IPS-18a (cell line): ENCODE measurements at regions not wholly inside any gene's neighbourhood (a gene's known extent, or its start where the extent isn't known, plus 50 kb on each side); places are given as distances from the start of the nearest gene placed in this dataset.

Experiments
- H3K27ac ChIP-seq: one replicate; pipeline ENCODE4 v1.5.1; 2013; ENCODE audit warnings: low read length
- H3K27me3 ChIP-seq: one replicate; pipeline ENCODE4 v1.6.1; 2013; ENCODE audit warnings: mild to moderate bottlenecking, low read length; ENCODE audit not compliant: control insufficient read depth, insufficient read depth
- H3K36me3 ChIP-seq: one replicate; pipeline ENCODE4 v1.6.1; 2013; ENCODE audit warnings: low read depth, low read length; ENCODE audit not compliant: control insufficient read depth
- H3K4me1 ChIP-seq: one replicate; pipeline ENCODE4 v1.6.1; 2013; ENCODE audit warnings: low read depth, low read length; ENCODE audit not compliant: control insufficient read depth
- H3K4me3 ChIP-seq: one replicate; pipeline ENCODE4 v1.5.1; 2013; ENCODE audit warnings: low read length
- H3K9ac ChIP-seq: one replicate; pipeline ENCODE4 v1.6.1; 2013; ENCODE audit warnings: mild to moderate bottlenecking, low read length, moderate library complexity
- H3K9me3 ChIP-seq: one replicate; pipeline ENCODE4 v1.6.1; 2013; ENCODE audit warnings: low read depth, low read length; ENCODE audit not compliant: control insufficient read depth

DNA sequence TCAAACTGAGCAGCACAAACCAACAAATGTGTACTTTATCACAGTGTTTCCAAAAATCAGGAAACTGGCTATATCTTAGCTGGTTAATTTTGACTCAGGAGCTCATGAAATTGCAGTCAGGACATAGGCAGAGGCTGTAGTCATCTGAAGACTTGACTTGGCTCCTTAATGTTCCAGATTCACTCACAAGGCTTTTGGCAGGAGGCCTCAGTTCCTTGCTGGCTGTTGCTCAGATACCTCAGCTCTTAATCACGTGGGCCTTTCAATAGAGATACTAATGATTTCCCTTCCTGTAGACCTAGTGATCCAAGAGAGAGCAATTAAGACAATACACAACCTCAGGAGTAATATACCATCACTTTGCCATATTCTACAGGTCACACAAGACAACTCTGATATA, 537.7 kb downstream of the BRINP3 start:
- no peaks in the 10 kb centered on the region for H3K27me3 ChIP-seq
- no peak overlapping the region for H3K9ac ChIP-seq
- no peaks in the 10 kb centered on the region for H3K36me3 ChIP-seq
- no peaks in the 10 kb centered on the region for H3K9me3 ChIP-seq
- no peaks in the 10 kb centered on the region for H3K4me1 ChIP-seq
- H3K4me3 ChIP-seq = no peak overlapping the region
- no peak overlapping the region for H3K27ac ChIP-seq

DNA sequence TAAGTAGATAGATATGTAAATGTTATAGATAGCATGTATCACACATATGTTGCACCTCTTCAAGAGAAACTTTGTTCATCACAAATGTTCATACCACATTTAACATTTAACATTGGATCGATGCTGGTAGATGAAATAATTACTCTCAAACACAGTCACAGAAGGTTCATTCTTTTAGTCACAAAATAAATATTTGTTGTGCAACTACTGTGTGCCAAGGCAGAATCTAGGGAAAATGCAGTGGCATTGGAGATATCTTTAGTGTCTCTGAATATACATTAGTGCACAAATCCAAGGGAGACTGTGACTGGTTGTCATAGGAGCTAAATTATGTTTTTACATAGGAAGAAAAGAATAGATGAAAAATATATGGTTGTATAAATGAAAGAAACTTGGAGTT, 535.7 kb downstream of the BRINP3 start:
- no peak overlapping the region for H3K9ac ChIP-seq
- H3K36me3 ChIP-seq = no peaks in the 10 kb centered on the region
- no peak overlapping the region for H3K27ac ChIP-seq
- no peaks in the 10 kb centered on the region for H3K9me3 ChIP-seq
- H3K27me3 ChIP-seq = no peaks in the 10 kb centered on the region
- no peak overlapping the region for H3K4me3 ChIP-seq
- H3K4me1 ChIP-seq = no peaks in the 10 kb centered on the region

DNA sequence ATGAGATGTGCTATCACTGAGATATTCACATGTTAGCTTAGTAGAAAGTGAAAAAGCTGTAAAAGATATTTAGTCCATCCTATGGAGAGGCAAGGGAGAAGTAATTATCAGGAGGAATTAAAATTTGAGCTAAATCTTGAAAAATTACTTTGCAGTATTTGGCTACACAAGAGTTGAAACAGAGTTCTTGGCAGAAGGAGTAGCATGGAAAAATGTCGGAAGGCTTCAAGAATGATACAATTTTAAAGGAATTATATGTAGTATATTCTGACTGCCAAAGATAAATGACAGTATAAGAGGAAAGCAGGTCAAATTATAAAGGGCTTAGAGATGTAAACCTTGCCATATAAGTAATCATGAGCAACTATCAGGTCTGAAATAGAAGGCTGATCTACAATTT, 518.9 kb downstream of the BRINP3 start:
- no peak overlapping the region for H3K4me3 ChIP-seq
- H3K9me3 ChIP-seq = no peaks in the 10 kb centered on the region
- no peaks in the 10 kb centered on the region for H3K27me3 ChIP-seq
- no peak overlapping the region for H3K9ac ChIP-seq
- H3K4me1 ChIP-seq = no peaks in the 10 kb centered on the region
- no peak overlapping the region for H3K27ac ChIP-seq
- no peaks in the 10 kb centered on the region for H3K36me3 ChIP-seq

DNA sequence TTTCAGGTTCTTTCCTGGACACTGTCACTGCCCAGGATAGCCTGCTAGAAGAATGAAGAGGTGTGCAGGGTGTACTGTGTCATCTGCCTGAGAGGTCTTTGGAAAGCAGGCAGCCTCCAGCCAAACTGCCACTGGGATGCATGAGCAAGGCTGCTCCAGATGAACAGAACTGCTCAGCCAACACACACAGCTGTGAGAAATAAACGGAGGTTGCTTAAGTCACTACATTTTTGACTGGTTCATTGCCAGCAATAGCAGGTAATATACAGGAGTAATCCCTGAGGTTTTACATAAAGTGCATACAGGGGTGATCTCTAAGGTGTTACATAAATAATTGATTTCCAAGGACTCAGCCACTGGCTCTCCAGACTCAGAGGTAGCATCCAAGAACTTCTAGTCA, 516.9 kb downstream of the BRINP3 start:
- no peaks in the 10 kb centered on the region for H3K9me3 ChIP-seq

DNA sequence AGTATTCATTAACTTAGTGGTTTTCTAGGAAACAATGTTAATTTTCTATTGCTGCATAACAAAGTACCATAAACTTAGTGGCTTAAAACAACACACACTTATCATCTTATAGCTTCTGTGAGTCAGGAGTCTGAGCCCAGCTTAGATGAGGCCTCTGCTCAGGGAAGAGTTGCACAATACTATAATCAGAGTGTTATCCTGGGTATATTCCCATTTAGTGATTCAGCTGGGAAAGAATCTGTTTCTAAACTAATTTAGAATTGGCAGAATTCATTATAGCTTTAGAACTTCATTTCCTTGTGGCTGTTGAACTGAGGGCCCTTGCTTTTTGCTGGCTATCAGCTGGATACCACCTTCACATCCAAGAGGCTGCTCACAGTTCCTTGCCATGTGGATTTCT, 515.5 kb downstream of the BRINP3 start:
- no peaks in the 10 kb centered on the region for H3K9me3 ChIP-seq
- H3K27ac ChIP-seq = no peak overlapping the region
- H3K27me3 ChIP-seq = no peaks in the 10 kb centered on the region
- no peaks in the 10 kb centered on the region for H3K36me3 ChIP-seq
- H3K9ac ChIP-seq = no peak overlapping the region
- no peak overlapping the region for H3K4me3 ChIP-seq
- no peaks in the 10 kb centered on the region for H3K4me1 ChIP-seq

More for the DNA sequence above, 516.9 kb downstream of the BRINP3 start:
- H3K27me3 ChIP-seq = no peaks in the 10 kb centered on the region
- H3K36me3 ChIP-seq = no peaks in the 10 kb centered on the region
- no peak overlapping the region for H3K27ac ChIP-seq
- no peaks in the 10 kb centered on the region for H3K4me1 ChIP-seq
- H3K9ac ChIP-seq = no peak overlapping the region
- H3K4me3 ChIP-seq = no peak overlapping the region

DNA sequence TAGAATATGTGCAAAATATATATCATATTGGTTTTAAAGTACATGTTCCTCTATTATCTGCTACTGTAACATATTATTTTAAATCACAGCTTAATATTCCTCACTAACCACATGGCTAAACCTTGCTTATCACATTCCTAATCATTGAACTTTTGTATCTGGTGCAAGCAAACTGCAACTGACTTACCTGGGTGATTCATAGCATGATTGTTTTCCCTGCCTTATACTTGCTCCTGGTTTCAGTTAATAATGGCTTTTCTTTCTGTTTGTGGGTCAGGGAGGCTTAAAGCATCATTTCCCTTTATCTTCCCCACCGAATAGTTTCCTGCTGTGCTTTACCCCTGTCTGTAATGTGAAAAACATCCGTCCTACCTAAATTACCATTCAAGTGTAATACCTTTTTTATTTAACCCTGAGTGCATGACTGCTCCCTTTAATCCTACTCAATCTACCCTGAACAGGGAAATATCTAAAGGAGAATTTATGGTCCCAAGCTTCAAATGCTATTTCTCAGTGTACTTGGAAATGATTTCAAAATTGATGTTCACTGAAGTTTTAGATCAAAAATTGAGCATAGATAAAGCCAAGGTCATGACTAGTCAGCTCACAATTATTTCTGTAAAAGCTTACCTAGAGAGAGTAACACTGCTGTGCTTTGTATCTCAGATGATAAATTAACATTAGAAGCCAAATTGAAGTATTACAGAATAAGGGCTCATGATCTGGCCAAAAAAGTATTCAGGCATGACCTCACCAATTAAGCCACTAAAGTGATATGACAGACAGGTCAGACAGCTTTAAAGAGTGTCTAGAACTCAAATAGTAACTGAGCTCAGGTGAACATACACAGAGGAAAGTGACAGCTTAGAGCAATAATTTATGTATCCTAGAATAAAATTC, 507.1 kb downstream of the BRINP3 start:
- Histone ChIP-seq H3K4me3 (no peak overlapping the region), H3K27me3 (no peaks in the 10 kb centered on the region), H3K36me3 (no peaks in the 10 kb centered on the region), H3K9ac (peak overlapping the region; percentile 22), H3K27ac (no peak overlapping the region), H3K9me3 (no peaks in the 10 kb centered on the region), H3K4me1 (peaks cover 11% of the 10 kb centered on the region)

DNA sequence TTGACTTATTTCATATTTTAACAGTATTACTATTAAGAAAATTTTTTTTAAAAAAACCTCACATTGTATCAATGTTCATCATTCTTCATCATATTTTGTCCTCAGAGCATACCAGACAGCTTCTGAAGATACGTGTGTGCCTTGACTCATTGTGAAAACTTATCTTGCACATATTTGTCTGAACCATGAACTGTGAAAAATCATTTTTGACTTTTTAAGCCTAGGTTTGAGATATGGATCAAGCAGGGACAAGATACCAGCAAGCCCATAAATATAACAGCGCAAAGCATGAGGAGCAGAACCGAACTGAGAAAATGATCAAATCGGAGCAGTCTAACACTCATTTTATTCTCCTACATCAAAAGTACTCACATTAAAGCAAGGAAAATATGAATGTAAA, 506.0 kb downstream of the BRINP3 start:
- no peaks in the 10 kb centered on the region for H3K27me3 ChIP-seq
- no peak overlapping the region for H3K4me3 ChIP-seq

DNA sequence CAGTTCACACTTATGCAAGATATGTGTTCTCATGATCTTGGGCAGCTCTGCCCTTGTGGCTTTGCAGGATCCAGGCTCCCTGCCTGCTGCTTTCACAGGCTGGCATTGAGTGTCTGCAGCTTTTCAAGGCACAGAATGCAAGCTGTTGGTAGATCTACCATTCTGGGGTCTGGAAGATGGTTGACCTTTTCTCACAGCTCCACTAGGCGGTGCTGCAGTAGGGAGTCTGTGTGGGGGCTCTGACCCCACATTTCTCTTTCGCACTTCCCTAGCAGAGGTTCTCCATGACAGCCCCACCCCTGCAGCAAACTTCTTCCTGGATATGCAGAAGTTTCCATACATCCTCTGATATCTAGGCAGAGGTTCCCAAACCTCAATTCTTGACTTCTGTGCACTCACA, 500.5 kb downstream of the BRINP3 start:
- Histone ChIP-seq H3K27me3 (no peaks in the 10 kb centered on the region), H3K9me3 (no peaks in the 10 kb centered on the region), H3K36me3 (no peaks in the 10 kb centered on the region), H3K4me1 (no peaks in the 10 kb centered on the region), H3K27ac (no peak overlapping the region), H3K9ac (no peak overlapping the region), H3K4me3 (no peak overlapping the region)

More for the DNA sequence above, 506.0 kb downstream of the BRINP3 start:
- Histone ChIP-seq H3K9me3 (no peaks in the 10 kb centered on the region), H3K27ac (no peak overlapping the region), H3K36me3 (no peaks in the 10 kb centered on the region), H3K4me1 (peaks cover 11% of the 10 kb centered on the region), H3K9ac (no peak overlapping the region)

DNA sequence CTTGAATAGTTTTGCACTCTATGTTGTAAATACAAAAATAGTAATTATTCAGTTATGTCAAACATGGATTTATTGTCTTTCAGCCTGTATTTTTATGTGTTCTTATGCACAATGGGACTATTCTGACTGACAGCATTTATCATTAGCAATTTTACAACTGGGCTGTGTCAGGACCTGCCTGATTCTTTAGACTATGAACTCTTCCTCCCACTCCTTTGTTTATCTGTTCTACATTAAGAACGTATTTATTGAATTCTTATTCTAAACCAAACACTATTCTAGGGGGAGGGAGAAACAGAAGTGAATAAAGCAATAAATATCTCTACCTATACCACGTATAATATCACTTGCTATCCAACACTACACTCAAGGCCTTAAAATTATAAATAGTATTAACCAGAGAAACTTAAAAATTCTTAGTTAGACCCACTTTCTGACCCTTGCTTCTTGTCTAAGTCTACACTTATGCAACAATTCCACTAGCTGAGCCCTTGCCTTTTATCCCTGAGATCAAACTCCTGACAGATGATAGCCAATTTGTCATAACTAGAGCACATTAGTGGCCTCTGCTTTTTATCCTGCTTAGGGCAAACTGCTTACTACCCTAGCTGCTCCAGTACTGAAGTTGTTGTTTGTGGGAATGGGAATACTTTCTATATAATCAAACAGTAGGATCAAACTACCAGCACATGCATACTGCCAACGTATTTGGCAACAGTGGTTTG, 494.3 kb downstream of the BRINP3 start:
- Histone ChIP-seq H3K27me3 (no peaks in the 10 kb centered on the region), H3K4me3 (no peak overlapping the region), H3K27ac (no peak overlapping the region), H3K36me3 (no peaks in the 10 kb centered on the region), H3K9me3 (no peaks in the 10 kb centered on the region), H3K9ac (no peak overlapping the region), H3K4me1 (peaks cover 5% of the 10 kb centered on the region)

DNA sequence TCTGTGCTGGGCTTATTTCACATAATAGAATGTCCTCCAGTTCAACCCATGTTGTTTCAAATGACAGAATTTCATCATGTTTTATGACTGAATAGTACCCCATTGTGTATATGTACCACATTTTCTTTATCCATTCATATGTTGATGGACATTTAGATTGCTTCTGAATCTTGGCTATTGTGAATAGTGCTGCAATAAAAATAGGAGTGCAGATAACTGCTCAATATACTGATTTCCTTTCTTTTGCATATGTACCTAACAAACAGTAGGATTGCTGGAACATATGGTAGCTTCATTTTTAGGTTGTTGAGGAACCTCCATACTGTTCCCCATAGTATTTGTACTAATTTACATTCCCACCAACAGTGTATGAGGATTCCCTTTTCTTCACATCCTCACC, 491.1 kb downstream of the BRINP3 start:
- no peaks in the 10 kb centered on the region for H3K9me3 ChIP-seq

DNA sequence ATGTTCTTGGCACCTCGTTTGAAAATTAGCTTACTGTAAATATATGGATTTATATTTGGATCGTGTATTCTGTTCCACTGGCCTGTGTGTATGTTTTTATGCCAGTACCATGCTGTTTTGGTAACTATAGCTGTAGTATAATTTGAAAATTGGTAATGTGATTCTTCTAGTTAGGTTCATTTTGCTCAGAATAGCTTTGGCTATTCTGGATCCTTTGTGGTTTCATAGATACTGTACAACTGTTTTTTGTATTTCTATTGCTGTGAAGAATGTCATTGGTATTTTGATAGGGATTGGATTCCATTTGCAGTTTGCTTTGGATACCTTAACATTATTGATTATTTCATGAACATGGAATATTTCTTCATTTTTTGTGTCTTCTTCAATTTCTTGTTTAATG, 490.2 kb downstream of the BRINP3 start:
- Histone ChIP-seq H3K9ac (no peak overlapping the region), H3K4me1 (peaks cover 5% of the 10 kb centered on the region), H3K36me3 (no peaks in the 10 kb centered on the region), H3K27ac (no peak overlapping the region), H3K9me3 (peaks cover 4% of the 10 kb centered on the region), H3K27me3 (no peaks in the 10 kb centered on the region), H3K4me3 (no peak overlapping the region)

More for the DNA sequence above, 491.1 kb downstream of the BRINP3 start:
- Histone ChIP-seq H3K27me3 (no peaks in the 10 kb centered on the region), H3K9ac (no peak overlapping the region), H3K36me3 (no peaks in the 10 kb centered on the region), H3K4me3 (no peak overlapping the region), H3K27ac (no peak overlapping the region), H3K4me1 (peaks cover 5% of the 10 kb centered on the region)
